ENCODE measurements at regions not wholly inside any gene's neighbourhood (a gene's known extent, or its start where the extent isn't known, plus 50 kb on each side); places are given as distances from the start of the nearest gene placed in this dataset.

DNA sequence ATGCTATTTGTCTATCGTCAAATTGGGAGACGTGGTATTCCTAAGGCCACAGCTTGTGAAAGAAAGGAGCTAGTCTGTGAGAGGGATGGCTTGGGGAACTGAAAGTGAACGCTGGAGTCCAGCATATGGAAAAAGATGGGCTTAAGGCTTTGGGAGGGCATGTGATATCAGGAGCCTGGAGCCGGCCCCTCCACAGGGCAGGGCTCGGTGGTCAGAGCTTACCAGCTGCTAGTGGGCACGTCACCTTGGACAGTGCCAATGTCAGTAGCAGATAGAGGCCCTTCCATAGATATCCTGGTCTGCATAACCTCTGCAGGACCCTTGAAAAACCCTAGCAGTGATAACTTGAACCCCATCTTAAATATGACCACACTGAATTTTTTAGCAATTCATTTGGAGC, 259.1 kb upstream of the RAB6C start:
- DNase-seq (ENCODE audit: insufficient read length, low spot score) (no peak), FAIRE-seq (no peak)
- TF ChIP-seq TAF1 (IDR thresholded peaks at IDR 0.05; ENCODE audit: low read depth, low read length) (no peak), PAX5 (IDR thresholded peaks at IDR 0.05; ENCODE audit: insufficient read depth, low read length, severe bottlenecking) (no peak), POLR2A (IDR thresholded peaks at IDR 0.05; ENCODE audit: low read depth, low read length) (no peak), POU2F2 (IDR thresholded peaks at IDR 0.05; ENCODE audit: low read depth, low read length) (no peak), POLR2AphosphoS5 (IDR thresholded peaks at IDR 0.05; ENCODE audit: low read depth, low read length) (no peak), SPI1 (IDR thresholded peaks at IDR 0.05; ENCODE audit: low read depth, low read length) (no peak)

DNA sequence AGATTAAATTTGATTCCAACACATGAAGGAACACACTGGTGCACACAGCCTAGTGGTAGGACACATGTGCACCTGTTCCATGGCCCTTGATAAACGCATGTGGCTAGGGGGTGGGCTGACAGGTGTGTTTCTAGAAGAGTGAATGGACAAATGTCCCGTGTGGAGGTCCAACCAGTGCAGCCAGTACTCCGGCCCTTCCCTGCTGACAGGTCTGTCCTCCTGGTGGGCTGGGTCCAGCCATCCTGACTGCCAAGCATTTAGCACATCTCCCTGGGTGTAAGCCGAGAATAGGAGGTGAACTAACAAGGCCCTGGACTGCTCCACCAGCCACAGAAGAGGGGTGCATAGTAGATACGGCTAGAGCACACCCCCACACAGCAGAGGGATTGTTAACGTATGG, 258.7 kb upstream of the RAB6C start:
- FAIRE-seq (no peak), DNase-seq (ENCODE audit: insufficient read length, low spot score) (no peak)
- TF ChIP-seq TAF1 (IDR thresholded peaks at IDR 0.05; ENCODE audit: low read depth, low read length) (no peak), POLR2AphosphoS5 (IDR thresholded peaks at IDR 0.05; ENCODE audit: low read depth, low read length) (no peak), SPI1 (IDR thresholded peaks at IDR 0.05; ENCODE audit: low read depth, low read length) (no peak), POLR2A (IDR thresholded peaks at IDR 0.05; ENCODE audit: low read depth, low read length) (no peak), POU2F2 (IDR thresholded peaks at IDR 0.05; ENCODE audit: low read depth, low read length) (no peak), PAX5 (IDR thresholded peaks at IDR 0.05; ENCODE audit: insufficient read depth, low read length, severe bottlenecking) (no peak)

DNA sequence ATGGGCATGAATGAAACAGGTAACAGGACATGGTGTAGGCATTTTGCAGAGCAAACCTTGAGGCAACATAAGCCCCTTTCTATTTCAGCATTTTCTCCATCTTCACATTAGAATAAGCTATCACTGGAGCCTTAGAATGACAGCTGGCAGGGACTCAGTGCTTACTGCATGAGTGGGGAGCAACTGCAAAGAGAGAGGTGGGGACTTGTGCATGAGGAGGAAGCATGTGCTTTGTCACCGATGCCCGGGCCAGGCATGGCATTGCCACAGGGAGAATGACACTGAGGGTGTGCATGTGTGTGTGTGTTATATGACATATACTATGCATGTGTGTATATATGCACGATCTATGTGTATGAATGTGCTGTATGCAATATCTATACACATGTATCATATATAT, 258.2 kb upstream of the RAB6C start:
- DNase-seq (ENCODE audit: insufficient read length, low spot score) (no peak), FAIRE-seq (no peak)
- TF ChIP-seq POLR2A (IDR thresholded peaks at IDR 0.05; ENCODE audit: low read depth, low read length) (no peak), PAX5 (IDR thresholded peaks at IDR 0.05; ENCODE audit: insufficient read depth, low read length, severe bottlenecking) (no peak), POU2F2 (IDR thresholded peaks at IDR 0.05; ENCODE audit: low read depth, low read length) (no peak), SPI1 (IDR thresholded peaks at IDR 0.05; ENCODE audit: low read depth, low read length) (no peak), POLR2AphosphoS5 (IDR thresholded peaks at IDR 0.05; ENCODE audit: low read depth, low read length) (no peak), TAF1 (IDR thresholded peaks at IDR 0.05; ENCODE audit: low read depth, low read length) (no peak)

DNA sequence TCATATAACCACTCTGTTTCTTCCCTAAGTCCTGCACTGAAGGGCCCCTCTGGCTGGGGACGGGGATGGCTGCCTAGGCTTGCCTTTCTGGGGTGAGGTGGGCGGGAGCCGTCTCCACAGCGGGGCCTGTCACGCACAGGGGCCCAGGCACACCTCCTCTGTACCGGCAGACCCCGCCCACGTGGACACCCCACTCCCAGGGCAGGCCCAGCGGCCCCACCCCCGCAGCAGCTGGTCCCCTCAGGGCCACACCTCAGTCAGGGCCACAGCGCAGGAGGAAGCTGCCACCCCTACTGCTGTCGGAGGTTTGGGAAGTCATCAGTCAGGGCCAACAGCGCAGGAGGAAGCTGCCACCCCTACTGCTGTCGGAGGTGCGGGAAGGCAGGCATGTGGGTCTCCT, 257.6 kb upstream of the RAB6C start:
- FAIRE-seq (no peak), DNase-seq (ENCODE audit: insufficient read length, low spot score) (no peak)
- TF ChIP-seq SPI1 (IDR thresholded peaks at IDR 0.05; ENCODE audit: low read depth, low read length) (no peak), POLR2A (IDR thresholded peaks at IDR 0.05; ENCODE audit: low read depth, low read length) (no peak), POLR2AphosphoS5 (IDR thresholded peaks at IDR 0.05; ENCODE audit: low read depth, low read length) (no peak), PAX5 (IDR thresholded peaks at IDR 0.05; ENCODE audit: insufficient read depth, low read length, severe bottlenecking) (no peak), TAF1 (IDR thresholded peaks at IDR 0.05; ENCODE audit: low read depth, low read length) (no peak), POU2F2 (IDR thresholded peaks at IDR 0.05; ENCODE audit: low read depth, low read length) (no peak)

DNA sequence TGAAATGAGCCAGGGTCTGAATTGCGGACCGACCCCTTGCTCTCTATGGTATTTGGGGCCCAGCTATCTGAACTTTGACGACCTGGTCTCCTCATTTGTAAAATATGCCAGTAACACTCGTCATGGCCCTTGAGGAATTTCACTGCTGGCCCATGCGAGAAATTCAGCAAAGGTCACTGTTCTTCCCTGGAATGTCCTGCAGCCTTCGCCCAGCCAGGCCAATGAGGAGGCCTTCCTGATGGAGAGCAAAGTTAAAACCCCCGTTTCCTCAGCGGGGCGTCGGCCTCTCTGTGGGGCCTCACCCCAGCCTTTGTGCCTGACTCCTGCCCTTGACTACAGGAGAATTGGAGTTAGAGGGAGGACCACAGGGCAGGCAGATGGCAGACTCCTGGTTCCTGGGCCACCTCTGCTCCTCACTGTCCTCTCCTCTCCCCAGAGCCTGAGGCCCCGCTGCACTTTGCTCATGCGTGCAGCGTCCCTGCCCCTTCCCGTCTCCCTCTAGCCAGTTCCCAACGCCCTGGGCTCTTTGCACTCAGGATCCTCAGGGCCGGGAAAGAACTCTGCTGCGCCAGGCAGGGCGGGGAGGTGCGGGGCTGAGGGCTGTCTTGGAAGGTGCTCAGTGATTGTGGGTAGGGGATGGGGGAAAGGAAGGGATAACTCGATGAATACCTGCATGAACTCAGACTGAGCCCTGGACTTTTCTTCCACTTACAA, 257.0 kb upstream of the RAB6C start:
- TF ChIP-seq POLR2A (IDR thresholded peaks at IDR 0.05; ENCODE audit: low read depth, low read length) (no peak), TAF1 (IDR thresholded peaks at IDR 0.05; ENCODE audit: low read depth, low read length) (no peak), PAX5 (IDR thresholded peaks at IDR 0.05; ENCODE audit: insufficient read depth, low read length, severe bottlenecking) (no peak), POLR2AphosphoS5 (IDR thresholded peaks at IDR 0.05; ENCODE audit: low read depth, low read length) (no peak), POU2F2 (IDR thresholded peaks at IDR 0.05; ENCODE audit: low read depth, low read length) (no peak)
- no peak for DNase-seq (ENCODE audit: insufficient read length, low spot score)
- no peak for FAIRE-seq

DNA sequence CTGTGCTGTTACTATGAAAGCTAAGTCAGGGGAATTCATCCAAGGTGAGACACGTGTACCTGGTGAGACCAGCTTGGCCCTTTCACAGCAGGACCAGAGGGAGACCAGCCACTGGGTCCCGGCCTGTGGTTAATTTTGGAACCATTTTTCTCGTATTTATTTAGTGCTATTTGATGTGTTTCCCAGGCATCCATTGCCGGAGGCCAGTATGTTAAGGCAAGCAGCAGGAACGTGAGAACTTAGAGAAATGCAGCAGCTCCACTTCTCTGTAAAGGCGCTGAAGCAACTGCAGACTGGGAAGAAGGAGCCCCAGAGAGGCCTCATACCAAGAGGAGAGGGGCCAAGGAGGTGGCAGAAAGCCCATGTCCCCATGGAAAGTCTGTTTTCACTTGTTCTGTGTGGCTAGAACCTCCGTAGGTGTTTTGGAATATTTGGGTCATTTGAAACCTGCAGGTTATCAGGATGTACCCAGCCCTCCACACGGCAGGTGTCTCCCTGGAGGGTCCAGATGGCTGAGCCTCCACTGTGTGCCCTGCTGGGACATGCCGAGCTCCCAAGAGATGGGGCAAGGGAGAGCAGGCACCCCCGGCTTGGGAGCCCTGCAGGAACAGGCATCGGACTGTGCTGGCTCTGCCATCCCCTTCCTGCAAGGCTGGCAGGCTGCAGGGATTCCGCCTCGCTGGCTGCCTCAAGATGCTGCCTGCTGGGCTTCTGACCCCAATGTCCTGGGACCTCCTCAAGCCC, 256.0 kb upstream of the RAB6C start:
- FAIRE-seq = no peak
- DNase-seq (ENCODE audit: insufficient read length, low spot score) = no peak
- TF ChIP-seq TAF1 (IDR thresholded peaks at IDR 0.05; ENCODE audit: low read depth, low read length) = no peak
- no peak for TF ChIP-seq SPI1 (IDR thresholded peaks at IDR 0.05; ENCODE audit: low read depth, low read length)
- no peak for TF ChIP-seq POLR2A (IDR thresholded peaks at IDR 0.05; ENCODE audit: low read depth, low read length)
- TF ChIP-seq POU2F2 (IDR thresholded peaks at IDR 0.05; ENCODE audit: low read depth, low read length) = no peak
- no peak for TF ChIP-seq PAX5 (IDR thresholded peaks at IDR 0.05; ENCODE audit: insufficient read depth, low read length, severe bottlenecking)
- no peak for TF ChIP-seq POLR2AphosphoS5 (IDR thresholded peaks at IDR 0.05; ENCODE audit: low read depth, low read length)

DNA sequence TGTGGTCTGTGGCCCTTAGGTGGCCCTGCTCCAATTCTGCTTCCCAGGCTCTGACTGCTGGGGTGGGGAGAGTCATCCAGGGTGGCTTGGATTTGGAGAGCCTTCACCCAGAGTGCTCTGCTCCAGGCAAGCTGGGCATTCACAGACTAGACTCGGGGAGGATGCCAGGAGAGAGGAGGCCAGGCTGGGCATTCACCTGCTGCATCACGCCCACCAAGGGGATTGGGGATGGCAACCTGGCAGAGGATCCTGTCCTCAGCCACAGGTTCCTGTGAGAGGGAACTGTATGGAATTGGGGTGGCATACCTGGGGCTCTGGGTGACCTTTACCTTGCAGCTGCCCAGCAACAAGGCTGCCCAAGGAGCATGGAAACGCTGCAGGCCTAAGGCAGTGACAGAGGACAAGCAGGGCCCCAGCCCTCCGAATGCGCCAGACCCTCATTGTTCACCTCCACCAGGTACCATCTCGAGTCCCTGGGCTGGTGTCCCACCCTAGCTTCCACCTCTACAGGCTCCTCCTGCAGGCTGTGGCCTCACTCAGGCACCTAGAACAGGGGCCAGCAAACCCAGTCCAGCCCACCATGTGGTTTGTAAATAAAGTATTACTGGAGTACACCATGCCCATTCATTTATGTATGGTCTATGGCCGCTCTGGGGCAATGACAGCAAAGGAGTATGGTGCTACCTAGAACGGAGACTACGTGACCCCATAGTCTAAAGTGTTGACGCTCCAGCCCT, 255.3 kb upstream of the RAB6C start:
- no peak for DNase-seq (ENCODE audit: insufficient read length, low spot score)
- no peak for TF ChIP-seq POU2F2 (IDR thresholded peaks at IDR 0.05; ENCODE audit: low read depth, low read length)
- no peak for TF ChIP-seq TAF1 (IDR thresholded peaks at IDR 0.05; ENCODE audit: low read depth, low read length)
- TF ChIP-seq PAX5 (IDR thresholded peaks at IDR 0.05; ENCODE audit: insufficient read depth, low read length, severe bottlenecking) = no peak
- no peak for TF ChIP-seq SPI1 (IDR thresholded peaks at IDR 0.05; ENCODE audit: low read depth, low read length)
- no peak for TF ChIP-seq POLR2AphosphoS5 (IDR thresholded peaks at IDR 0.05; ENCODE audit: low read depth, low read length)
- TF ChIP-seq POLR2A (IDR thresholded peaks at IDR 0.05; ENCODE audit: low read depth, low read length) = no peak
- FAIRE-seq = no peak

DNA sequence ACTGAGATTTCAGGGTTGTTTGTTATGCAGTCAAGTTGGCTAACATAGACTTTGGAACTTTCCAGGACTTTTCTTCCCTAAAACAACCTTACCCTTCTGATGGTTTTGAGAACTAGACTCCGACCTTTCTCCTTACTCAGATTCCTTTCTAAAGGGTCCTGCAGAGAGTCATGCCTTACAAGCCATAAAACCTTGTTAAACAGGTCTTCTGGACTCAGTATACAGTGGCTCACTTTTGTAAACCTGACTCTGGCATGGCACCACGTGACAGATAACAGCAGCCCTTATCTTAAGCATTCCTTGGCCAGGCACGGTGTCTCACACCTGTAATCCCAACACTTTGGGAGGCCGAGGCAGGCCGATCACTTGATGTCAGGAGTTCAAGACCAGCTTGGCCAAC, 253.2 kb upstream of the RAB6C start:
- TF ChIP-seq SPI1 (IDR thresholded peaks at IDR 0.05; ENCODE audit: low read depth, low read length) (no peak), PAX5 (IDR thresholded peaks at IDR 0.05; ENCODE audit: insufficient read depth, low read length, severe bottlenecking) (no peak), POLR2AphosphoS5 (IDR thresholded peaks at IDR 0.05; ENCODE audit: low read depth, low read length) (no peak), POU2F2 (IDR thresholded peaks at IDR 0.05; ENCODE audit: low read depth, low read length) (no peak), TAF1 (IDR thresholded peaks at IDR 0.05; ENCODE audit: low read depth, low read length) (no peak), POLR2A (IDR thresholded peaks at IDR 0.05; ENCODE audit: low read depth, low read length) (no peak)
- no peak for FAIRE-seq
- DNase-seq (ENCODE audit: insufficient read length, low spot score) = no peak

DNA sequence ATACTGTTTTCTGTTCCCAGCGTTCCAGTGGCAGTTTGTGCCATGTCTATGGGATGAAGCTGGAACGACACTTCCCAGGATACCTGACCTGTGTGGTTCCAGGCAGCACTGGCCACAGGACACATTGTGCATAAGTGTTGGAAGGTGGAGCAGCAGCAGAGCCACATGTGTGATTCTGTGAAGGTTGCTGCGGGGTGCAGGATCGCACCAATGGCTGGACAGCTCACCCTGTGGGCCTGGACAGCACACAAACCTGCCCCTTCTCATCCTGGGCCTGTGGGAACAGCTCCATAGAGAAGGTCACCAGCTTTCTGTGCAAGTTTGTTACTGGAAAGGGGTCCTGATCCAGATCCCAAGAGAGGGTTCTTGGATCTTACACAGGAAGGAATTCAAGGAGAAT, 252.2 kb upstream of the RAB6C start:
- DNase-seq (ENCODE audit: insufficient read length, low spot score) = no peak
- no peak for FAIRE-seq

More for the DNA sequence above, 252.2 kb upstream of the RAB6C start:
- no peak for TF ChIP-seq POLR2A (IDR thresholded peaks at IDR 0.05; ENCODE audit: low read depth, low read length)
- no peak for TF ChIP-seq PAX5 (IDR thresholded peaks at IDR 0.05; ENCODE audit: insufficient read depth, low read length, severe bottlenecking)
- TF ChIP-seq SPI1 (IDR thresholded peaks at IDR 0.05; ENCODE audit: low read depth, low read length) = no peak
- TF ChIP-seq TAF1 (IDR thresholded peaks at IDR 0.05; ENCODE audit: low read depth, low read length) = no peak
- no peak for TF ChIP-seq POLR2AphosphoS5 (IDR thresholded peaks at IDR 0.05; ENCODE audit: low read depth, low read length)
- TF ChIP-seq POU2F2 (IDR thresholded peaks at IDR 0.05; ENCODE audit: low read depth, low read length) = no peak
